HG02852 (cell line): ENCODE measurements at regions not wholly inside any gene's neighbourhood (a gene's known extent, or its start where the extent isn't known, plus 50 kb on each side); places are given as distances from the start of the nearest gene placed in this dataset.

Experiments
- ATAC-seq: cut with Tn5 transposase; IDR thresholded peaks from one replicate; pipeline ENCODE4 v1.9.1; 2021; ENCODE audit warnings: mild to moderate bottlenecking, moderate library complexity; ENCODE audit not compliant: unreplicated experiment

GRCh38 chr10:3418041-3418754 lies 245.6 kb upstream of the PITRM1 start:
- ATAC-seq: no peak

GRCh38 chr10:3417096-3417495 lies 244.5 kb upstream of the PITRM1 start:
- no peak for ATAC-seq

- ATAC-seq: no peak
Measured at GRCh38 chr10:3415878-3416605, 243.5 kb upstream of the PITRM1 start.

- no peak for ATAC-seq
Measured at GRCh38 chr10:3415038-3415736, 242.6 kb upstream of the PITRM1 start.

- ATAC-seq: no peak
Measured at GRCh38 chr10:3414667-3415023, 242.1 kb upstream of the PITRM1 start.

GRCh38 chr10:3413937-3414666 lies 241.5 kb upstream of the PITRM1 start:
- ATAC-seq: no peak

- ATAC-seq: no peak
Measured at GRCh38 chr10:3412646-3413045, 240.1 kb upstream of the PITRM1 start.

- ATAC-seq: no peak
Measured at GRCh38 chr10:3412071-3412582, 239.5 kb upstream of the PITRM1 start.

GRCh38 chr10:3411044-3411443 lies 238.5 kb upstream of the PITRM1 start:
- ATAC-seq: no peak

GRCh38 chr10:3409928-3410327 lies 237.3 kb upstream of the PITRM1 start:
- no peak for ATAC-seq

GRCh38 chr10:3408603-3409365 lies 236.2 kb upstream of the PITRM1 start:
- no peak for ATAC-seq

- no peak for ATAC-seq
Measured at GRCh38 chr10:3407208-3407607, 234.6 kb upstream of the PITRM1 start.

GRCh38 chr10:3406556-3406955 lies 234.0 kb upstream of the PITRM1 start:
- ATAC-seq: no peak

- ATAC-seq: no peak
Measured at GRCh38 chr10:3404381-3404780, 231.8 kb upstream of the PITRM1 start.

GRCh38 chr10:3402187-3402751 lies 229.7 kb upstream of the PITRM1 start:
- no peak for ATAC-seq

- no peak for ATAC-seq
Measured at GRCh38 chr10:3401491-3401938, 228.9 kb upstream of the PITRM1 start.

GRCh38 chr10:3400348-3400747 lies 227.8 kb upstream of the PITRM1 start:
- ATAC-seq: no peak

- ATAC-seq: no peak
Measured at GRCh38 chr10:3399756-3400155, 227.2 kb upstream of the PITRM1 start.

- no peak for ATAC-seq
Measured at GRCh38 chr10:3398825-3399646, 226.5 kb upstream of the PITRM1 start.
